Thymus (tissue), 11 donors: ENCODE measurements at regions not wholly inside any gene's neighbourhood (a gene's known extent, or its start where the extent isn't known, plus 50 kb on each side); places are given as distances from the start of the nearest gene placed in this dataset.

Source experiments
- DNase-seq, 9 donors: peaks; one replicate each; pipeline ENCODE4 v3.0.0-alpha.2; 2013; ENCODE audit warnings: low spot score in 9 of 9, low read depth in 6 of 9, missing footprints in 1 of 9
- H3K27ac ChIP-seq, 2 donors: one replicate each; pipeline ENCODE4 v1.5.1; 2013; ENCODE audit warnings: control low read depth in 1 of 2, low read depth in 1 of 2, low read length in 1 of 2, mild to moderate bottlenecking in 1 of 2, moderate library complexity in 1 of 2
- H3K27me3 ChIP-seq, 2 donors: one replicate each; pipeline ENCODE4 v1.5.1; 2013; ENCODE audit warnings: low read length in 1 of 2; ENCODE audit not compliant: control insufficient read depth in 2 of 2, insufficient read depth in 1 of 2
- H3K36me3 ChIP-seq, 2 donors: one replicate each; pipeline ENCODE4 v1.5.1; 2013; ENCODE audit warnings: low read length in 1 of 2, mild to moderate bottlenecking in 1 of 2, moderate library complexity in 1 of 2; ENCODE audit not compliant: control insufficient read depth in 2 of 2, insufficient read depth in 2 of 2
- H3K4me1 ChIP-seq, 2 donors: one replicate each; pipeline ENCODE4 v1.5.1; 2013; ENCODE audit warnings: low read length in 2 of 2; ENCODE audit not compliant: control insufficient read depth in 2 of 2, insufficient read depth in 2 of 2
- H3K4me3 ChIP-seq, 2 donors: one replicate each; pipeline ENCODE4 v1.5.1; 2013; ENCODE audit warnings: low read length in 2 of 2, control low read depth in 1 of 2, mild to moderate bottlenecking in 1 of 2
- H3K9me3 ChIP-seq, 2 donors: one replicate each; pipeline ENCODE4 v1.5.1; 2013; ENCODE audit warnings: low read length in 1 of 2, mild to moderate bottlenecking in 1 of 2; ENCODE audit not compliant: control insufficient read depth in 2 of 2, insufficient read depth in 1 of 2
- WGBS: extraction: QIAGEN DNeasy Blood & Tissue Kit; methylation state at CpG from one replicate; pipeline ENCODE4 v1.1.7; 2013; 5-methylcytosine and 5-hydroxymethylcytosine counted together
- donor health status: healthy.

GRCh38 chr2:76612764-76613163 is 902.0 kb upstream of the GCFC2 start:
- no peak overlapping the region for H3K4me3 ChIP-seq
- WGBS: 76% methylated on average over 2 of the region's 2 CpGs
- H3K4me1 ChIP-seq: no peaks in the 10 kb centered on the region
- no peaks in the 10 kb centered on the region for H3K36me3 ChIP-seq
- no peak overlapping the region for H3K27ac ChIP-seq
- no peaks in the 10 kb centered on the region for H3K27me3 ChIP-seq
- H3K9me3 ChIP-seq: no peaks in the 10 kb centered on the region
- DNase-seq: no peak

- H3K4me1 ChIP-seq: no peaks in the 10 kb centered on the region
- no peaks in the 10 kb centered on the region for H3K27me3 ChIP-seq
- H3K36me3 ChIP-seq: no peaks in the 10 kb centered on the region
- no peak for DNase-seq
- no peaks in the 10 kb centered on the region for H3K9me3 ChIP-seq
- no peak overlapping the region for H3K4me3 ChIP-seq
- H3K27ac ChIP-seq: no peak overlapping the region
- 86% methylated on average over 3 of the region's 3 CpGs for WGBS
Observed at GRCh38 chr2:76610451-76610850, 899.7 kb upstream of the GCFC2 start.

DNA sequence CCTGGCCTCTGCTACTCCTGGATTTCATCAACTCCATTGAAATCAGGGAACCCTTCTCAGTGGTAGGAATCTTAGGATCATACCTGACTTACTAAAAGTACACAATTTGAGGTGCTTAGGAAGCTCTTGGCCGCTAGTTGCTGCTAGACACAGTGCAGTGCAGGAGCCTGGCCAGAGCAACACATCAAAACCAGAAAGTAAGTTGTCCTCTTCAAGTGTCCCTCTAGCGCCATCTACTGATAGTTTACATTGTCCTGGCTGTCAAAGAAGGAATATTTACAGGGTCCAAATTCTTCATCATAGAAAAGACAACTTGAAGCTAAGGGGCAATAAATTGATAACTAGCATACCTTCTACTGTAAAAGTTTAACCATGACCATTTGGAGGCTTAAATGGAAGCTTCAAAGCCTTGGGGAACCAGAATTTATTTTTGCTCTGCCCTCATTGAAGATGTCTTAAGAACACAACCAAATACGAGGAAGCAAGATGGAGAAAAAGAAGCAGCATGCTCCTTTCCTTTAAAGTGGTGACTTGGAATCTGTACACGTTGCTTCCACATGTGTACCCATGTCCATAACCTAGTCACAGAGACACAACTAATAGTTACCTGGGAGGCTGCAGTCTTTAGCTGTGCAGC is 889.1 kb upstream of the GCFC2 start:
- Histone ChIP-seq H3K36me3 (no peaks in the 10 kb centered on the region), H3K9me3 (no peaks in the 10 kb centered on the region), H3K4me1 (no peaks in the 10 kb centered on the region), H3K4me3 (no peak overlapping the region), H3K27me3 (no peaks in the 10 kb centered on the region), H3K27ac (no peak overlapping the region)
- peak; percentile 1 to 57 (median 26) for DNase-seq
- WGBS: 25% methylated on average over 4 of the region's 4 CpGs

DNA sequence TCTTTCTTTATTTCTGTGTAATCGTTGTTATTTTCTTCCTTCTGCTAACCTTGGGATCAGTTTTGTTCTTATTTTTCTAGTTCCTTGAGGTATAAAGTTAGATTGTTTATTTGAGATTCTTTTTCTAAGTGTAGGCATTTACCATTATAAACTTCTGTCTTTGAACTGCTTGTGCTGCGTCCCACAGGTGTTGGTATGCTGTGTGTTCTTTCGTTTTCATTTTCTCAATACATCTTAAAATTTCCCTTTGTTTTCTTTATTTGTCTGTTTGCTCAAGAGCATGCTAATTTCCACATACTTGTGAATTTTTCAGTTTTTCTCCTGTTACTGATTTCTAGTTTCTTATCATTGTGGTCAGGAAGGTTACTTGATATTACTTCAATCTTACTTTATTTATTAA is 873.8 kb upstream of the GCFC2 start:
- H3K9me3 ChIP-seq: no peaks in the 10 kb centered on the region
- H3K36me3 ChIP-seq: no peaks in the 10 kb centered on the region
- no peaks in the 10 kb centered on the region for H3K4me1 ChIP-seq
- H3K27me3 ChIP-seq: no peaks in the 10 kb centered on the region
- no peak overlapping the region for H3K27ac ChIP-seq
- WGBS: 77% methylated on average over 3 of the region's 3 CpGs
- H3K4me3 ChIP-seq: no peak overlapping the region
- DNase-seq: no peak

DNA sequence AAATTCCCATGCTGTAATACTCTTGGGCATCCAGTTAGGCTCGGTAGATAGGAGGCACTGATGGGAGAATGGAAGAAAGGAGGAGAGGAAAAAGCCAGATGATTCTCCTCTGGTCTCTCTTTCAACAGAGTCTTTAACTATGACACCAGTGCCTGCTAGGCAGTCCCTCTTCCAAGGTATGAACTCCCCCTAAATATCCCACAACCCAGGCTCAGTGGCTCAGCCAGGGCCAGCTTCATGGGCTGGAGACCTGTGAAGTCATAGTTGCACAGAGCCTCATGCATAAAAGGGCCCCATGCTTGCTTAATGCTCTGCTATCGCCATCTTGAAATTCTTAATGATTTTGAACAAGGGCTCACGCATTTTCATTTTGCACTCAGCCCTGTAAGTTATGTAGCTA is 869.2 kb upstream of the GCFC2 start:
- Histone ChIP-seq H3K36me3 (no peaks in the 10 kb centered on the region), H3K4me3 (no peak overlapping the region), H3K4me1 (no peaks in the 10 kb centered on the region), H3K27ac (no peak overlapping the region), H3K27me3 (no peaks in the 10 kb centered on the region), H3K9me3 (no peaks in the 10 kb centered on the region)
- 93% methylated on average over 3 of the region's 3 CpGs for WGBS
- no peak for DNase-seq

DNA sequence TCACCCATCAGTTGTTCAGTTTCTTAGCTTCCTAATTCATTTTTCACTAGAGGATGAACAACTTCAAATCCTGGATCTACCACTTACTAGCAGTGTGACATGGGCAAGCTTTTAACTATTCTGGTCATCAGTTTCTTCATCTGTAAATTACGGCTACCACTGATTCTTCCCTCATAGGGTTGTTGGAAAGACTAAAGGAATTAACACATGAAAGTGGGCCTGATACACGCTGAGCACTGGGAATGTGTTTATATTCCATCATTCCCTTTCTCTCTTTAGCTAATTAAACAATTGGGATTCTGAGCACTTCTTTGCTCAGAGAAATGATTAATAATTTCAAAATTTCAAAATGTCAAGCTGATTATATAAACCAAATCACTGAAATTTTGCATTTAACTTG is 862.3 kb upstream of the GCFC2 start:
- no peak for DNase-seq
- H3K27me3 ChIP-seq: no peaks in the 10 kb centered on the region
- 75% methylated on average over 2 of the region's 2 CpGs for WGBS
- no peaks in the 10 kb centered on the region for H3K4me1 ChIP-seq
- H3K9me3 ChIP-seq: no peaks in the 10 kb centered on the region
- H3K4me3 ChIP-seq: no peak overlapping the region
- H3K27ac ChIP-seq: no peak overlapping the region
- no peaks in the 10 kb centered on the region for H3K36me3 ChIP-seq

DNA sequence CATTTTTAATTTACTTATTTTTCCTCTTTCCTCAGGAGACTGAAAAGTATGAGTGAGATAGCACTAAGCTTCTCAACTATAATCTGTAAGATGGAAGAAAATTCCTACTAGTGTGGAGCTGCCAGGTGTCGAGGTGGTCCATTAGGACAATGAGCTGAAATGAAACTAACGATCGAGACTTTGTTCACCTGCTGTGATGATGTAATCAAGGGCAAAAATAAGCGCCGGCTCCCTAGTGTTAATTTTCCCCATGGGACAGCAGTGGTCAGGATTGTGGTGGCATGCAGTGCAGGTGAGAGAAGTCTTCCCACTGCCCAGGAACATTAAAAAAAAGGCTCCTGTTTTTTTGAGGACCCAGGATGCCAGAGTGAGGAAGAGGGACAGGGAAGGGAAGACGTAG is 859.1 kb upstream of the GCFC2 start:
- WGBS: 75% methylated on average over 6 of the region's 6 CpGs
- Histone ChIP-seq H3K4me1 (no peaks in the 10 kb centered on the region), H3K4me3 (no peak overlapping the region), H3K27ac (no peak overlapping the region), H3K27me3 (no peaks in the 10 kb centered on the region), H3K36me3 (no peaks in the 10 kb centered on the region), H3K9me3 (no peaks in the 10 kb centered on the region)
- DNase-seq: no peak

- no peaks in the 10 kb centered on the region for H3K27me3 ChIP-seq
- H3K4me3 ChIP-seq: no peak overlapping the region
- no peaks in the 10 kb centered on the region for H3K4me1 ChIP-seq
- H3K27ac ChIP-seq: no peak overlapping the region
- WGBS: 87% methylated on average over 5 of the region's 5 CpGs
- no peaks in the 10 kb centered on the region for H3K9me3 ChIP-seq
- no peak for DNase-seq
- no peaks in the 10 kb centered on the region for H3K36me3 ChIP-seq
Observed at GRCh38 chr2:76567478-76567877, 856.8 kb upstream of the GCFC2 start.

DNA sequence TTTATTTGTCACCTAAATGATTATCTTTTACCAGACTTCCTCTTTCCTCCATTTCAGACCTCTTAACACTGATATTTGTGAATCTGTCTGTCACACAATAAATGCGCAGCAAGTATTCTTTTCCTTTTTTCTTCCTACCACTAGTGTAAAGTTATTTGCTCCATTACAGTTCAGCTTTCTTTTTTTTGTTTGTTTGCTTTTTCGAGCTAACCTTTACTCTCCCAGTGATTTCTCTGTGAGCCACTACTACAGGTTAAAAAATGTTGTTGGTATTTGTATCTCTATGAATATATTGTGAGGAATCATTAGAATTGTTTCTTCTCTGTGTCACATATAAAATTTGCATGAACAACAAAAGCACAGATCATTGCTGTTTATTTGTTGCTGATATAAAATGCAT is 854.0 kb upstream of the GCFC2 start:
- Histone ChIP-seq H3K36me3 (no peaks in the 10 kb centered on the region), H3K27ac (no peak overlapping the region), H3K27me3 (no peaks in the 10 kb centered on the region), H3K4me3 (no peak overlapping the region), H3K4me1 (no peaks in the 10 kb centered on the region), H3K9me3 (no peaks in the 10 kb centered on the region)
- DNase-seq: no peak
- WGBS: 92% methylated on average over 2 of the region's 2 CpGs

DNA sequence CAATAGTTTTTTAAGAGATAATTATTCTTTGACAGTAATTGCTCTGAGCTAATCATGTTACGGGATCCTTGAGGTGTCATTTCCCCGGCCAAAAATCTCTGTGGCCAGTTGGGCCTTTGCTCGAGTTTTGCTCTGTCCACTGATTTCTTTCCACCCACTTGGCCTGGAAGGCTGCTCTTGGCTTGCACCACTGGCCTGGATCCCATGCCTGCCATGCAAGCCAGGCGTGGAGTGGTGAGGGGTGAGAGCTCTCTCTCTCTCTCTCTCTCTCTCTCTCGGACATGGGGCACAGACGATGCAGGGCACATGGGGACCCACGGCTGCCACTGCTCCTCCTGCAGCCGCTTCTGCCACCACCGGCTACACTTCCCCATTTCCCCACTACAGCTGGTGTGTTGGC is 853.0 kb upstream of the GCFC2 start:
- WGBS: 93% methylated on average over 9 of the region's 9 CpGs

More for the DNA sequence above, 853.0 kb upstream of the GCFC2 start:
- H3K27ac ChIP-seq: no peak overlapping the region
- H3K4me1 ChIP-seq: no peaks in the 10 kb centered on the region
- no peaks in the 10 kb centered on the region for H3K36me3 ChIP-seq
- no peak for DNase-seq
- no peak overlapping the region for H3K4me3 ChIP-seq
- H3K27me3 ChIP-seq: no peaks in the 10 kb centered on the region
- H3K9me3 ChIP-seq: no peaks in the 10 kb centered on the region
